ENCODE measurements at regions not wholly inside any gene's neighbourhood (a gene's known extent, or its start where the extent isn't known, plus 50 kb on each side); places are given as distances from the start of the nearest gene placed in this dataset.

GRCh38 chr15:69758291-69758771 lies 305.7 kb downstream of the RPLP1 start:
- no peaks in the 10 kb centered on the region for H3K79me2 ChIP-seq (ENCODE audit: low read depth)
- peak overlapping the region; percentile 47 for H3K27ac ChIP-seq
- CTCF ChIA-PET, result interaction anchor here (0.6 kb wide), 1 partner anchor 231 kb away, joined by 3 read pairs; no protein-coding TSS in a partner anchor
- H4K20me1 ChIP-seq (ENCODE audit: insufficient read depth), result no peaks in the 10 kb centered on the region
- no peaks in the 10 kb centered on the region for H3K27me3 ChIP-seq (ENCODE audit: insufficient read depth, low read depth)
- intact Hi-C loops (cut with micrococcal nuclease; ENCODE audit: unreplicated experiment), result loop anchor here (2.0 to 5.0 kb wide), 2 partner anchors 94 to 239 kb away; no protein-coding TSS in a partner anchor
- peaks cover 23% of the 10 kb centered on the region; the same call in 1 of the 2 replicates for H3F3A ChIP-seq (ENCODE audit: insufficient read depth, low read depth)
- peak overlapping the region; percentile 30; the same call in 1 of the 2 replicates for H3K4me2 ChIP-seq
- BruUV-seq (replicated peaks), result no TSS peak
- peak; percentile 55 to 89 for DNase-seq
- H3K9me2 ChIP-seq (ENCODE audit: insufficient read depth), result no peaks in the 10 kb centered on the region
- H3K36me3 ChIP-seq (ENCODE audit: low read depth), result no peaks in the 10 kb centered on the region
- H3K4me3 ChIP-seq, result no peak overlapping the region
- no peak for TF ChIP-seq EZH2 (IDR thresholded peaks at IDR 0.05; ENCODE audit: low read depth)
- TF ChIP-seq, protein P1, sequence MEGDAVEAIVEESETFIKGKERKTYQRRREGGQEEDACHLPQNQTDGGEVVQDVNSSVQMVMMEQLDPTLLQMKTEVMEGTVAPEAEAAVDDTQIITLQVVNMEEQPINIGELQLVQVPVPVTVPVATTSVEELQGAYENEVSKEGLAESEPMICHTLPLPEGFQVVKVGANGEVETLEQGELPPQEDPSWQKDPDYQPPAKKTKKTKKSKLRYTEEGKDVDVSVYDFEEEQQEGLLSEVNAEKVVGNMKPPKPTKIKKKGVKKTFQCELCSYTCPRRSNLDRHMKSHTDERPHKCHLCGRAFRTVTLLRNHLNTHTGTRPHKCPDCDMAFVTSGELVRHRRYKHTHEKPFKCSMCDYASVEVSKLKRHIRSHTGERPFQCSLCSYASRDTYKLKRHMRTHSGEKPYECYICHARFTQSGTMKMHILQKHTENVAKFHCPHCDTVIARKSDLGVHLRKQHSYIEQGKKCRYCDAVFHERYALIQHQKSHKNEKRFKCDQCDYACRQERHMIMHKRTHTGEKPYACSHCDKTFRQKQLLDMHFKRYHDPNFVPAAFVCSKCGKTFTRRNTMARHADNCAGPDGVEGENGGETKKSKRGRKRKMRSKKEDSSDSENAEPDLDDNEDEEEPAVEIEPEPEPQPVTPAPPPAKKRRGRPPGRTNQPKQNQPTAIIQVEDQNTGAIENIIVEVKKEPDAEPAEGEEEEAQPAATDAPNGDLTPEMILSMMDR (conservative IDR thresholded peaks at IDR 0.05), result no peak
- H3K4me1 ChIP-seq (replicated peaks; ENCODE audit: insufficient read depth), result peaks cover 49% of the 10 kb centered on the region
- H3K9me3 ChIP-seq (ENCODE audit: insufficient read depth, low read depth), result no peaks in the 10 kb centered on the region; the same call in 1 of the 2 replicates
- no peak overlapping the region for H2AFZ ChIP-seq
- POLR2A ChIA-PET (ENCODE audit: unreplicated experiment), result interaction anchor here (0.7 kb wide), 1 partner anchor 8 kb away, joined by 3 read pairs; no protein-coding TSS in a partner anchor

DNA sequence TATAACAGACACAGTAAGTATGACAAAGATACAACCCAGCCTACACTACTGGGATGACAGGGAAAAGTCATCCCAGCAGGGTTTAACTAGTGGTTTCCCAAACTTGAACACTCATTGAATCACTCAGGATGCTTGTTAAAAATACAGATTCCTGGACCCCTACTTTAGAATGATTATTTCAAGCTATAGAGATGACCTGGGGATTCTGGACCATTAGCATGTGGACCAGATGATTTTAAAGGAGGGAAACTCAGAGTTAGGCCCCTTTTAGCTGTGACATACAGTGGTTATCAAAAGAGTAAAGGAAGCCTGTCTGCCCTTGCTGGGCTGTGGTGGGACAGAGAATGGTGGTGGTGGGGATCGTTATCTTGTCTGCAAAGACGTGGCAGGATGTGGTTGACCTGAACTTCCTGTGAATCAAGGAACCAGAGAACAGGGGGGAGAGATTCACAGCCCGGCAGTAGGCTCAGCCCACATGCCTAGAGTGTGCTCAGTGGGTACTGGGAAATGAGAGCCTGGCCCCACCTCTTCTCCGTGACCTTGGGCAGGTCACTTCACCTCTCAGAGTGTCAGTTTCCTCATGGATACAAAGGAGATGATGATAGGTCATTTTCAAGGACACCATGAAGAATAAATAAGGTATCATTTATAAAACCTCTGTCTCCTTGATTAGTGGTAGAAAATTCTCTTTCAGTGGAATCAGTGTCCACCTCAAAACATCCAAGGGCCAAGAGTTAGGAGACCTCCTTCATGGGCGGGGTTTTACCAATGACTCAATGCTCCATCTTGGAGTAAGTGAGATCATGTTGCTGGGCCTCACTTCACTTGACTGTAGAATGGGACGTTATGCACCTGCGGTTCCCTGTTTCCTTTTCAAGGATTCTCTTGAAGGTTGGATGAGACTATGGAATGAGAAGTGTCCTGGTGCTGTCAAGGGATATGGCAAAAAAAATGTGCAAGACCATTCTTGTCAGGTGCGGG lies 306.5 kb downstream of the RPLP1 start:
- intact Hi-C loops (cut with micrococcal nuclease; ENCODE audit: unreplicated experiment), result loop anchor here (2.0 to 5.0 kb wide), 2 partner anchors 94 to 238 kb away; no protein-coding TSS in a partner anchor
- Histone ChIP-seq H3K4me2 (peak overlapping the region; percentile 30; the same call in 1 of the 2 replicates), H3K9me3 (ENCODE audit: insufficient read depth, low read depth) (no peaks in the 10 kb centered on the region; the same call in 1 of the 2 replicates), H4K20me1 (ENCODE audit: insufficient read depth) (no peaks in the 10 kb centered on the region), H3K4me1 (replicated peaks; ENCODE audit: insufficient read depth) (peaks cover 49% of the 10 kb centered on the region), H2AFZ (no peak overlapping the region), H3K36me3 (ENCODE audit: low read depth) (no peaks in the 10 kb centered on the region), H3K9me2 (ENCODE audit: insufficient read depth) (no peaks in the 10 kb centered on the region), H3K4me3 (no peak overlapping the region), H3K27me3 (ENCODE audit: insufficient read depth, low read depth) (no peaks in the 10 kb centered on the region), H3K79me2 (ENCODE audit: low read depth) (no peaks in the 10 kb centered on the region), H3K27ac (peak overlapping the region; percentile 47), H3F3A (ENCODE audit: insufficient read depth, low read depth) (peaks cover 23% of the 10 kb centered on the region; the same call in 1 of the 2 replicates)
- TF ChIP-seq, protein P1 (conservative IDR thresholded peaks at IDR 0.05), result no peak
- TF ChIP-seq EZH2 (IDR thresholded peaks at IDR 0.05; ENCODE audit: low read depth), result no peak
- no peak for DNase-seq
- no TSS peak for BruUV-seq (replicated peaks)
- ChIA-PET CTCF (no interaction called here), POLR2A (ENCODE audit: unreplicated experiment) (interaction anchor here (0.7 kb wide), 1 partner anchor 9 kb away, joined by 3 read pairs; no protein-coding TSS in a partner anchor)

DNA sequence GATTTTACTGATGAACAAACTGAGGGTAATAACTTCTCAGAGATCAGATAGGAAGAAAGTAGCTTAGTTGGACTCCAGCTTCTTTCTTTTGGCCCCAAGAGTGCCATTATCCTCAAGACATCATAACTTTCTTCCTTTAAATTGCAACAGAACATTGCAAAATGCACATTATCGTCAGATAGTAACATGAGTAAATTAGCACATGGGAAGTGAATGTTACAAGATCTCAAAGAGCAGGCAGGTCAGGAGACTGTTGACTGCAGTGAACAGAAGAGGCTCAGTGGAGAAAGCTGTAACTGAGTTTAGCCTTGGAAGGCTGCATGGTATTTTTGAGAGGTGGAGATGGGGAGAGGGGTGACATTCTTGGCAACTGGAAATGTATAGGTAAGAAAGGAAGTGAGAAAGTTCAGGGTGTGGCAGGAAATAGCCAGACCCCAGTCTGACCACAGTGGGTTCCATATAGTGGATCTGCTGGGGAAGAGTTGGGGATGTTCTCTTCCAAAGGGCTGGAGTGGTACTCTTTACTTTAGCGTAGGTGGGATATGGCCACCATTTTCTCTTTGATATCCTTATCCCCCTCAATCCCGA lies 307.7 kb downstream of the RPLP1 start:
- DNase-seq, result no peak
- Histone ChIP-seq H3K36me3 (ENCODE audit: low read depth) (no peaks in the 10 kb centered on the region), H3K4me3 (no peak overlapping the region), H3K9me2 (ENCODE audit: insufficient read depth) (no peaks in the 10 kb centered on the region), H3K27ac (peak overlapping the region; percentile 51), H3K79me2 (ENCODE audit: low read depth) (no peaks in the 10 kb centered on the region), H2AFZ (no peak overlapping the region), H3F3A (ENCODE audit: insufficient read depth, low read depth) (peaks cover 23% of the 10 kb centered on the region; the same call in 1 of the 2 replicates), H3K4me1 (replicated peaks; ENCODE audit: insufficient read depth) (peaks cover 49% of the 10 kb centered on the region), H4K20me1 (ENCODE audit: insufficient read depth) (no peaks in the 10 kb centered on the region), H3K27me3 (ENCODE audit: insufficient read depth, low read depth) (no peaks in the 10 kb centered on the region), H3K9me3 (ENCODE audit: insufficient read depth, low read depth) (no peaks in the 10 kb centered on the region), H3K4me2 (peak overlapping the region; percentile 52)
- intact Hi-C loops (cut with micrococcal nuclease; ENCODE audit: unreplicated experiment), result loop anchor here (2.0 kb wide), 1 partner anchor 332 kb away; no protein-coding TSS in a partner anchor
- no TSS peak for BruUV-seq (replicated peaks)
- ChIA-PET POLR2A (ENCODE audit: unreplicated experiment) (interaction anchor here (0.7 kb wide), 1 partner anchor 24 kb away, joined by 9 read pairs; no protein-coding TSS in a partner anchor), CTCF (interaction anchor here (0.6 kb wide), 1 partner anchor 238 kb away, joined by 3 read pairs; no protein-coding TSS in a partner anchor)
- TF ChIP-seq, protein P1 (conservative IDR thresholded peaks at IDR 0.05), result no peak
- no peak for TF ChIP-seq EZH2 (IDR thresholded peaks at IDR 0.05; ENCODE audit: low read depth)

Data from PC-9 (cell line).